Common myeloid progenitor, CD34-positive (primary cell): ENCODE measurements at regions not wholly inside any gene's neighbourhood (a gene's known extent, or its start where the extent isn't known, plus 50 kb on each side); places are given as distances from the start of the nearest gene placed in this dataset.

ENCODE experiments used
- CTCF ChIA-PET: fragments of 350-600 bp; sonication (Branson Sonifier 250); formaldehyde crosslinking; loops from one replicate; lab custom pipeline; 2021; ENCODE audit warnings: antibody characterized with exemption; lab: Charles Lee
- POLR2A ChIA-PET: fragments of 350-600 bp; sonication (Branson Sonifier 250); formaldehyde crosslinking; loops from one replicate; lab custom pipeline; 2021; ENCODE audit warnings: antibody characterized with exemption; lab: Charles Lee
- DNase-seq, 3 donors: peaks; one replicate each; pipeline versions ENCODE4 v3.0.0 to v3.0.0-alpha.2; 2013
- H3K27ac ChIP-seq, 2 experiments: 1 replicate in 1 of 2; 2 replicates in 1 of 2; pipeline ENCODE4 v1.7.0; 2013; ENCODE audit warnings: inconsistent platforms in 2 of 2, low read length in 2 of 2, mild to moderate bottlenecking in 2 of 2, low read depth in 1 of 2, moderate library complexity in 1 of 2; ENCODE audit not compliant: severe bottlenecking in 2 of 2, insufficient read depth in 1 of 2, poor library complexity in 1 of 2
- H3K27me3 ChIP-seq, 5 experiments: replicated peaks in 2 of 5; 1 replicate in 3 of 5; 2 replicates in 2 of 5; pipeline versions ENCODE4 v1.6.1 to v1.7.0; 2013; ENCODE audit warnings: low read length in 4 of 5, mild to moderate bottlenecking in 2 of 5, moderate library complexity in 2 of 5, inconsistent platforms in 1 of 5; ENCODE audit not compliant: insufficient read depth in 5 of 5, control insufficient read depth in 4 of 5
- H3K36me3 ChIP-seq, 4 experiments: 1 replicate in 2 of 4; 2 replicates in 2 of 4; pipeline versions ENCODE4 v1.6.1 to v1.7.0; 2013; ENCODE audit warnings: low read length in 3 of 4, control low read depth in 1 of 4, mild to moderate bottlenecking in 1 of 4; ENCODE audit not compliant: control insufficient read depth in 4 of 4, insufficient read depth in 4 of 4
- H3K4me1 ChIP-seq, 4 experiments: 1 replicate in 3 of 4; 2 replicates in 1 of 4; pipeline versions ENCODE4 v1.6.1 to v1.7.1; 2013; ENCODE audit warnings: low read length in 3 of 4, mild to moderate bottlenecking in 3 of 4, control low read depth in 1 of 4, inconsistent platforms in 1 of 4, moderate library complexity in 1 of 4; ENCODE audit not compliant: control insufficient read depth in 4 of 4, insufficient read depth in 4 of 4; ENCODE audit errors: control extremely low read depth in 1 of 4
- H3K4me3 ChIP-seq, 7 experiments: 1 replicate in 4 of 7; 2 replicates in 3 of 7; pipeline versions ENCODE4 v1.5.1 to v1.7.0; 2013; ENCODE audit warnings: mild to moderate bottlenecking in 7 of 7, low read length in 6 of 7, moderate library complexity in 6 of 7, inconsistent platforms in 2 of 7, low read depth in 2 of 7, control low read depth in 1 of 7; ENCODE audit not compliant: insufficient read depth in 4 of 7, control insufficient read depth in 1 of 7; ENCODE audit errors: extremely low read depth in 1 of 7
- H3K9me3 ChIP-seq, 5 experiments: 1 replicate in 4 of 5; 2 replicates in 1 of 5; pipeline versions ENCODE4 v1.6.1 to v1.7.1; 2013; ENCODE audit warnings: low read length in 4 of 5, mild to moderate bottlenecking in 2 of 5, inconsistent platforms in 1 of 5, low read depth in 1 of 5, moderate library complexity in 1 of 5; ENCODE audit not compliant: control insufficient read depth in 4 of 5, insufficient read depth in 2 of 5; ENCODE audit errors: control extremely low read depth in 1 of 5
- WGBS: methylation state at CpG from one replicate; pipeline ENCODE4 v1.1.5; 2013; ENCODE audit not compliant: insufficient coverage; 5-methylcytosine and 5-hydroxymethylcytosine counted together

- no peak for DNase-seq
- Histone ChIP-seq H3K27me3 (peaks cover 0 to 2% (median 0%) of the 10 kb centered on the region in 5 experiments), H3K36me3 (no peaks in the 10 kb centered on the region), H3K27ac (no peak overlapping the region), H3K4me3 (no peak overlapping the region), H3K4me1 (no peaks in the 10 kb centered on the region), H3K9me3 (no peaks in the 10 kb centered on the region)
- ChIA-PET CTCF (no interaction called here), POLR2A (no interaction called here)
- WGBS, result no CpG with 5 or more reads among the region's 4 CpGs
These were observed 103.5 kb upstream of the CELF2 start for GRCh38 chr10:10914144-10914543.

DNA sequence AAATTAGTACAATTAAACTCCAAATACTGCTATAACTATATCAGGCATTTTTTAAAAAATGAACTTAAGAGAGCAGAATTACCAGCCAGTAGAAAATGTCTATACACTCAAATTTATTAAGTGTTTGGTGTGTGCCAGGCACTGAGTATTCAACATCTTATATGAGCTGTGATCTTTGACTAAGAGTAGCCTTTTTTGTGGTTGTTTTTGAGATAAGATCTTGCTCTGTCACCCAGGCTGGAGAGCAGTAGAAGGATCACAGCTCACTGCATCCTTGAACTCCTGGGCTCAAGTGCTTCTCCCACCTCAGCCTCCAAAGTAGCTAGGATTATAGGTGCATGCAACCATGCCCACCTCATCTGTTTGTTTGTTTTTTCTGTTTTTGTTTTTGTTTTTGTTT, 102.5 kb upstream of the CELF2 start:
- DNase-seq, result peak; percentile 3 to 44 (median 32)
- Histone ChIP-seq H3K9me3 (no peaks in the 10 kb centered on the region), H3K27me3 (peaks cover 0 to 2% (median 0%) of the 10 kb centered on the region in 5 experiments), H3K4me3 (no peak overlapping the region), H3K27ac (no peak overlapping the region), H3K36me3 (no peaks in the 10 kb centered on the region), H3K4me1 (no peaks in the 10 kb centered on the region)
- POLR2A ChIA-PET, result no interaction called here
- CTCF ChIA-PET, result no interaction called here

- Histone ChIP-seq H3K4me3 (no peak overlapping the region), H3K9me3 (no peaks in the 10 kb centered on the region), H3K4me1 (no peaks in the 10 kb centered on the region), H3K27ac (no peak overlapping the region), H3K27me3 (no peaks in the 10 kb centered on the region), H3K36me3 (no peaks in the 10 kb centered on the region)
- DNase-seq, result no peak
- 100% methylated on average over 1 of the region's 1 CpG for WGBS
- POLR2A ChIA-PET, result no interaction called here
- CTCF ChIA-PET, result no interaction called here
These were observed 100.6 kb upstream of the CELF2 start for GRCh38 chr10:10917031-10917430.

GRCh38 chr10:10919976-10920375, 97.7 kb upstream of the CELF2 start:
- no peaks in the 10 kb centered on the region for H3K4me1 ChIP-seq
- H3K36me3 ChIP-seq, result no peaks in the 10 kb centered on the region
- ChIA-PET POLR2A (no interaction called here), CTCF (no interaction called here)
- no peak for DNase-seq
- H3K4me3 ChIP-seq, result no peak overlapping the region
- no peaks in the 10 kb centered on the region for H3K9me3 ChIP-seq
- 0% methylated on average over 1 of the region's 5 CpGs for WGBS
- no peak overlapping the region for H3K27ac ChIP-seq
- H3K27me3 ChIP-seq, result no peaks in the 10 kb centered on the region

DNA sequence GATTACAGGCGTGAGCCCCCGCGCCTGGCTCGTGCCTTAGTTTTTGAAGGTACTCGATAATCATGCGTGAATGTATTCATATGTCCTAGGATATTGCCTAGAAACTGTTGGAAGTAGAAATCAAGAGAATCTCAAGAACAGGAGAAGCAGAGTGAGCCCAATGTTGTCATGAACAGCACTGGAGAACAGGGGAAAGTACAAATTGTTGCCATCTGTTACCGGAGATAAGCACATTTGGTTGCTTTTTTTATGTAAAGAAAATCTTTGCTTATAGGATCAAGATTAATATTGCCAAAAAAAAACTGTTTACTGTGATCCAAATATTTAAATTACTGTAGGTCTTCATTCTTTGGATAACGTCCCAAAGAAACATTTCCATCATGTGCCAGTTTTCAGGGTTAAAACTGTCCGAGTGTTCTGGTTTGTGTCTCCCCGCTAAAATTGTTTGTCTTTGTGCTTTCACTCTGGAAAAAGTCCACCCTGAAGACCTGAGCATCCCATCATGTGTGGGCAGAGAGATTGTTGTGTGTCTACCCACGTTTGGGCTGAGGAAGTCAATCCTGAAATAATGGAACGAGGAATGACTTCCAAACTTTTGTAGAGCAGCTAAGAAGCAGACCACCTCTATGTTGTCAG, 95.7 kb upstream of the CELF2 start:
- Histone ChIP-seq H3K4me1 (no peaks in the 10 kb centered on the region), H3K27me3 (peaks cover 0 to 6% (median 0%) of the 10 kb centered on the region in 5 experiments), H3K27ac (no peak overlapping the region), H3K36me3 (no peaks in the 10 kb centered on the region), H3K4me3 (no peak overlapping the region), H3K9me3 (no peaks in the 10 kb centered on the region)
- CTCF ChIA-PET, result no interaction called here
- POLR2A ChIA-PET, result no interaction called here
- DNase-seq, result no peak
- 96% methylated on average over 9 of the region's 12 CpGs for WGBS

DNA sequence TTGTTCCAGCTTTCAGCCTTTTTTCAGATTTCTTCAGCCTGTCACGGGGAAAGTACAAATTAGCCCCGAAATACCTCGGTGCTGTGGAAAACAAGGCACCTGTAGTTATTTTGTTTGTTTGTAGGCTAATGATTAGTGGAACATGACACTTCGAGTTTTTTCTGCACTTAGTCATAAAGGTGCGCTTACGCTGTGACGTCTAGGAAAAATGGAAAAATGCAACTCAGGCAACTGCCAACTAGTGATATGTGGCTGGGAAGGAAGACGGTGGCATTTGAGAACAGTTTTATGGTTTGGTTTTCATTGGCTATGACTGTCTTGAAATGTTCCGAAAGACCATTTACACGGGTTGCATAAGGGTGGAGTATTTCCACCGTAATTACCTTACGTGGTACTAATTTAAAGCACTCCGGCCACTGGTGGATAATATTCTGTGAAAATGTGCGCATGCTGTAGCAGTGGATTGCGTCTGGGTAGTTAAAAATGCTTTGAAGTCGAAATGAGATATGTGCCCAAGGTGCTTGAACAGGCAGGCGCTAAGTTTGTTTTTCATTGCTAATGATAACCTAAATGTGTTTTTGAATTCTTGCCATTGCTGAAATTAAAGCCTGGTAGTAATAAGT, 94.5 kb upstream of the CELF2 start:
- DNase-seq, result no peak
- ChIA-PET CTCF (no interaction called here), POLR2A (no interaction called here)
- no peaks in the 10 kb centered on the region for H3K9me3 ChIP-seq
- H3K36me3 ChIP-seq, result no peaks in the 10 kb centered on the region
- peaks cover 0 to 7% (median 0%) of the 10 kb centered on the region in 5 experiments for H3K27me3 ChIP-seq
- no peaks in the 10 kb centered on the region for H3K4me1 ChIP-seq
- WGBS, result 97% methylated on average over 17 of the region's 17 CpGs
- no peak overlapping the region for H3K27ac ChIP-seq
- no peak overlapping the region for H3K4me3 ChIP-seq

DNA sequence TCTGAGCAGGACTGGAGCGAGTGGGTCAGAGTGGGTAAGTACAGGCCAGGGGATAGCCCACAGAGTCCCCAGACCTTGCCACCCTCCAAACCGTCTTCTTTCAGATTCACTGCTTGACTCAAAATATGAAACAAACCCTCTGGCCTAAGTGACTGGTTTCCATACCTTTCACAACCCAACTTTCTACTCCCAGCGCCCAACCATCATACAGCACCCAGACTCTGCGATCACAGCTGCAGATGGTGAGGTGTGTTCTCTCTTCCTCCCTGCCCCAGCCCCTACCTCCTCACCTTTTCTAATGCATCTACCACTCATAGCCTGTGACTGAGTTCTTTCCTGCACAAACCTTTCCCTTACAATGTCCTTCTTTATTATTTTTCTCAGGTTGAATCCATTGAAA, 92.0 kb upstream of the CELF2 start:
- Histone ChIP-seq H3K36me3 (no peaks in the 10 kb centered on the region), H3K27ac (no peak overlapping the region), H3K27me3 (peaks cover 0 to 7% (median 0%) of the 10 kb centered on the region in 5 experiments), H3K4me3 (no peak overlapping the region), H3K9me3 (no peaks in the 10 kb centered on the region), H3K4me1 (no peaks in the 10 kb centered on the region)
- DNase-seq, result no peak
- WGBS, result 98% methylated on average over 4 of the region's 4 CpGs
- ChIA-PET CTCF (no interaction called here), POLR2A (no interaction called here)
